OCI-LY7 (cell line): ENCODE measurements at regions not wholly inside any gene's neighbourhood (a gene's known extent, or its start where the extent isn't known, plus 50 kb on each side); places are given as distances from the start of the nearest gene placed in this dataset.

ENCODE experiments used
- CTCF ChIP-seq: fragments of 200-600 bp; sonication (generic); conservative IDR thresholded peaks from 2 replicates; pipeline ENCODE4 v1.5.1; 2014; ENCODE audit warnings: mild to moderate bottlenecking, antibody characterized with exemption, low read length, moderate library complexity, mixed read lengths
- EZH2phosphoT487 ChIP-seq: fragments of 200-600 bp; sonication (generic); IDR thresholded peaks from 2 replicates; pipeline ENCODE4 v1.6.1; 2018; ENCODE audit warnings: low read depth, borderline replicate concordance, mild to moderate bottlenecking, mixed run types, antibody characterized with exemption, low read length, moderate library complexity, mixed read lengths

GRCh38 chr7:89797965-89798598, 356.2 kb upstream of the STEAP1 start:
- TF ChIP-seq CTCF (no peak), EZH2phosphoT487 (no peak)
